ENCODE measurements at regions not wholly inside any gene's neighbourhood (a gene's known extent, or its start where the extent isn't known, plus 50 kb on each side); places are given as distances from the start of the nearest gene placed in this dataset.

GRCh38 chr22:44584256-44584902 lies 86.3 kb upstream of the RTL6 start:
- no peak for TF ChIP-seq POLR2A (IDR thresholded peaks at IDR 0.05)
- TF ChIP-seq CTCF (IDR thresholded peaks at IDR 0.05): no peak
